Caco-2 (cell line): ENCODE measurements at regions not wholly inside any gene's neighbourhood (a gene's known extent, or its start where the extent isn't known, plus 50 kb on each side); places are given as distances from the start of the nearest gene placed in this dataset.

Source experiments
- BruUV-seq: library from RNA; stranded (reverse); fragments of 400-500 nt; replicated peaks from 2 replicates; lab custom pipeline; 2021; lab: Mats Ljungman, UMichigan
- CTCF ChIA-PET: fragments of 300-600 bp; sonication (Branson Sonifier 250); formaldehyde crosslinking; loops from one replicate; lab custom pipeline; 2022; ENCODE audit warnings: antibody characterized with exemption; lab: Charles Lee
- POLR2A ChIA-PET: fragments of 300-600 bp; sonication (Branson Sonifier 250); formaldehyde crosslinking; loops from one replicate; lab custom pipeline; 2022; ENCODE audit warnings: antibody characterized with exemption; lab: Charles Lee
- DNase-seq, 2 experiments: peaks; one replicate each; pipeline versions ENCODE4 v3.0.0 to v3.0.0-alpha.2; 2020 to 2022
- H3K27me3 ChIP-seq: replicated peaks from 2 replicates; pipeline ENCODE4 v1.6.0; 2011; ENCODE audit warnings: low read length; ENCODE audit not compliant: control insufficient read depth, insufficient read depth
- H3K36me3 ChIP-seq: 2 replicates; pipeline ENCODE4 v1.5.1; 2011; ENCODE audit warnings: low read length; ENCODE audit not compliant: control insufficient read depth, insufficient read depth
- H3K4me1 ChIP-seq: fragments of 250-450 bp; sonication (Bioruptor Pico); 2 replicates; pipeline ENCODE4 v1.5.1; 2020; ENCODE audit warnings: mild to moderate bottlenecking
- H3K4me3 ChIP-seq: 2 replicates; pipeline ENCODE4 v1.5.1; 2011; ENCODE audit warnings: low read depth, mild to moderate bottlenecking, control low read depth, low read length
- H3K9me3 ChIP-seq: fragments of 250-450 bp; sonication (Bioruptor Pico); 2 replicates; pipeline ENCODE4 v1.5.1; 2020; ENCODE audit warnings: mild to moderate bottlenecking, moderate library complexity
- H3K27ac Mint-ChIP-seq: one replicate; pipeline ENCODE4 v1.8.0; 2022; ENCODE audit warnings: mixed read lengths; ENCODE audit not compliant: unreplicated experiment
- H3K27me3 Mint-ChIP-seq: one replicate; pipeline ENCODE4 v1.8.0; 2022; ENCODE audit warnings: mixed read lengths; ENCODE audit not compliant: insufficient read depth, unreplicated experiment
- H3K36me3 Mint-ChIP-seq: one replicate; pipeline ENCODE4 v1.8.0; 2022; ENCODE audit warnings: mild to moderate bottlenecking, mixed read lengths; ENCODE audit not compliant: insufficient read depth, unreplicated experiment
- H3K4me1 Mint-ChIP-seq: one replicate; pipeline ENCODE4 v1.8.0; 2022; ENCODE audit warnings: low read depth, mixed read lengths; ENCODE audit not compliant: unreplicated experiment
- H3K4me3 Mint-ChIP-seq: one replicate; pipeline ENCODE4 v1.8.0; 2022; ENCODE audit warnings: mild to moderate bottlenecking, moderate library complexity, mixed read lengths; ENCODE audit not compliant: unreplicated experiment
- H3K9me3 Mint-ChIP-seq: one replicate; pipeline ENCODE4 v1.8.0; 2022; ENCODE audit warnings: mixed read lengths; ENCODE audit not compliant: unreplicated experiment
- intact Hi-C: fragments of 100-400 bp; cut with micrococcal nuclease; formaldehyde crosslinking; loops from one replicate; pipeline ENCODE4 v1.10.0; 2022; ENCODE audit not compliant: unreplicated experiment
- TF ChIP-seq, protein P1 (sequence below), 2 experiments: fragments of 200-600 bp in 1 of 2; IDR thresholded peaks; 1 replicate in 1 of 2; 2 replicates in 1 of 2; pipeline versions ENCODE4 v1.5.1 to v1.8.0; 2011 to 2022; ENCODE audit warnings: antibody characterized with exemption in 1 of 2, control low read depth in 1 of 2, inconsistent platforms in 1 of 2, low read depth in 1 of 2, low read length in 1 of 2, mild to moderate bottlenecking in 1 of 2, moderate library complexity in 1 of 2; ENCODE audit not compliant: insufficient read depth in 1 of 2, severe bottlenecking in 1 of 2, unreplicated experiment in 1 of 2

DNA sequence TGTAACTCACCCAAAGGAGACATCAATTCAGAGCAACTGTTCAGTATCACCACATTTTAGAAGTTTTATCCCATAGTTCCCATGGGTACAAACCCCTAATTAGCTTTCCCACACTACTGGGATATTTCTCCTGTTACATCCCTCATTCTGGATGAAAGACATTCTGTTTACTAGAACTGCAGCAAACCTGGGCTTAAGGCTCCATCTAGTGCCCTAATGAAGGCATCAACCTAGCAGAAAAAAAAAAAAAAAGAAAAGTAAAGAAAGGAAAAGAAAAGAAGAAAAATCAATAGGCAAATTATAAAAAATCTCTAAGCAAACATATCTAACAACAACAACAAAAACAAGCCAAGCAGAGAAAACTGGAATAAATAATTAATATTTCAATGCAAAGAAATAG lies 133.7 kb upstream of the CPXCR1 start:
- Mint-ChIP-seq H3K9me3 (no peaks in the 10 kb centered on the region), H3K4me1 (no peaks in the 10 kb centered on the region), H3K36me3 (no peaks in the 10 kb centered on the region), H3K4me3 (peak overlapping the region; percentile 71), H3K27me3 (no peaks in the 10 kb centered on the region), H3K27ac (peak overlapping the region; percentile 79)
- Histone ChIP-seq H3K4me3 (no peak overlapping the region), H3K36me3 (no peaks in the 10 kb centered on the region), H3K4me1 (no peaks in the 10 kb centered on the region), H3K9me3 (no peaks in the 10 kb centered on the region), H3K27me3 (no peaks in the 10 kb centered on the region)
- intact Hi-C loops: loop anchor here (1.0 to 10.0 kb wide), 7 partner anchors 53 to 1029 kb away; no protein-coding TSS in a partner anchor
- DNase-seq: peak in 1 of 2 experiments; percentile 36
- ChIA-PET CTCF (no interaction called here), POLR2A (no interaction called here)
- TF ChIP-seq, protein P1, sequence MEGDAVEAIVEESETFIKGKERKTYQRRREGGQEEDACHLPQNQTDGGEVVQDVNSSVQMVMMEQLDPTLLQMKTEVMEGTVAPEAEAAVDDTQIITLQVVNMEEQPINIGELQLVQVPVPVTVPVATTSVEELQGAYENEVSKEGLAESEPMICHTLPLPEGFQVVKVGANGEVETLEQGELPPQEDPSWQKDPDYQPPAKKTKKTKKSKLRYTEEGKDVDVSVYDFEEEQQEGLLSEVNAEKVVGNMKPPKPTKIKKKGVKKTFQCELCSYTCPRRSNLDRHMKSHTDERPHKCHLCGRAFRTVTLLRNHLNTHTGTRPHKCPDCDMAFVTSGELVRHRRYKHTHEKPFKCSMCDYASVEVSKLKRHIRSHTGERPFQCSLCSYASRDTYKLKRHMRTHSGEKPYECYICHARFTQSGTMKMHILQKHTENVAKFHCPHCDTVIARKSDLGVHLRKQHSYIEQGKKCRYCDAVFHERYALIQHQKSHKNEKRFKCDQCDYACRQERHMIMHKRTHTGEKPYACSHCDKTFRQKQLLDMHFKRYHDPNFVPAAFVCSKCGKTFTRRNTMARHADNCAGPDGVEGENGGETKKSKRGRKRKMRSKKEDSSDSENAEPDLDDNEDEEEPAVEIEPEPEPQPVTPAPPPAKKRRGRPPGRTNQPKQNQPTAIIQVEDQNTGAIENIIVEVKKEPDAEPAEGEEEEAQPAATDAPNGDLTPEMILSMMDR (IDR thresholded peaks at IDR 0.05; ENCODE audit: insufficient read depth in 1 of 2, low read depth in 1 of 2, low read length in 1 of 2, severe bottlenecking in 1 of 2, unreplicated experiment in 1 of 2): peak; percentile 43 to 67
- BruUV-seq: no TSS peak

DNA sequence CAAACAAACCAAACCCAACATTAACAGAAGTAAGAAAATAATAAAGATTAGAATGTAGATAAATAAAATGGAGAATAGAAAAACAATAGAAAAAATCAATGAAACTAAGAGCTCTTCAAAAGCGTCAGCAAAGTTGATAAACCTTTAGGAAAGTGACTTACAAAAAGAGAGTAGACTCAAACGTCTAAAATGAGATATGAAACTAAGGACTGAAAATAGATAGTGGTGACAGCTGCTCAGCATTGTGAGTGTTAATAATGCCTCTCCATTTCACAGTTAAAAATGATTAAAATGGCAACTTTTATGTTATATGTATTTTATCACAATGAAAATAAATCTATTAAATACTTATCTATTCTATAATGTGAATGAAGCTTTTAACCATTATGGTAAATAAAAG lies 125.7 kb upstream of the CPXCR1 start:
- Mint-ChIP-seq H3K4me1 (no peaks in the 10 kb centered on the region), H3K27ac (no peak overlapping the region), H3K4me3 (no peak overlapping the region), H3K27me3 (no peaks in the 10 kb centered on the region), H3K36me3 (no peaks in the 10 kb centered on the region), H3K9me3 (peaks cover 2% of the 10 kb centered on the region)
- Histone ChIP-seq H3K9me3 (no peaks in the 10 kb centered on the region), H3K4me3 (no peak overlapping the region), H3K27me3 (no peaks in the 10 kb centered on the region), H3K36me3 (no peaks in the 10 kb centered on the region), H3K4me1 (no peaks in the 10 kb centered on the region)
- no TSS peak for BruUV-seq
- intact Hi-C loops: no loop called here
- no peak for DNase-seq
- CTCF ChIA-PET: no interaction called here
- TF ChIP-seq, protein P1 (IDR thresholded peaks at IDR 0.05; ENCODE audit: insufficient read depth in 1 of 2, low read depth in 1 of 2, low read length in 1 of 2, severe bottlenecking in 1 of 2, unreplicated experiment in 1 of 2): no peak
- POLR2A ChIA-PET: no interaction called here

DNA sequence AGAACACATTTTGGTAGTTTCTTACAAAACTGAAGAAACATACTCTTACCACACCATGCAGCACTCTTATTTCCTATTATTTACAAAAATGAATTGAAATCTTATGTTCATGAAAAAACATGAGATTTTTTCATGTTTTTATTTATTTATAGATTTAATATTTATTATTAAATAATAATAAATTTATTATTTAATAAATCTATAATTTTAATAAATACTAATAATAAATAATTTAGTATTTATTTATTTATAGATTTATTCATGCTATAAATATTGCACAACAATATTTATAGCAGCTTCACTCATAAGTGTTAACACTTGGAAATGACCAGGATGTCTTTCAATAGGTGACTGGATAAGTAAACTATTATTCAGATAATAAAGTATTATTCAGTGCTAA lies 91.6 kb upstream of the CPXCR1 start:
- Histone ChIP-seq H3K27me3 (no peaks in the 10 kb centered on the region), H3K4me1 (no peaks in the 10 kb centered on the region), H3K36me3 (no peaks in the 10 kb centered on the region), H3K9me3 (no peaks in the 10 kb centered on the region), H3K4me3 (no peak overlapping the region)
- TF ChIP-seq, protein P1 (IDR thresholded peaks at IDR 0.05; ENCODE audit: insufficient read depth in 1 of 2, low read depth in 1 of 2, low read length in 1 of 2, severe bottlenecking in 1 of 2, unreplicated experiment in 1 of 2): no peak
- no peak for DNase-seq
- H3K4me1 Mint-ChIP-seq: no peaks in the 10 kb centered on the region
- POLR2A ChIA-PET: no interaction called here
- no peaks in the 10 kb centered on the region for H3K36me3 Mint-ChIP-seq
- no peak overlapping the region for H3K4me3 Mint-ChIP-seq
- intact Hi-C loops: no loop called here
- CTCF ChIA-PET: no interaction called here
- no peak overlapping the region for H3K27ac Mint-ChIP-seq
- no peaks in the 10 kb centered on the region for H3K9me3 Mint-ChIP-seq
- H3K27me3 Mint-ChIP-seq: no peaks in the 10 kb centered on the region
- BruUV-seq: no TSS peak
